IPS-18a (cell line): ENCODE measurements at regions not wholly inside any gene's neighbourhood (a gene's known extent, or its start where the extent isn't known, plus 50 kb on each side); places are given as distances from the start of the nearest gene placed in this dataset.

ENCODE experiments used
- H3K27ac ChIP-seq: one replicate; pipeline ENCODE4 v1.5.1; 2013; ENCODE audit warnings: low read length
- H3K27me3 ChIP-seq: one replicate; pipeline ENCODE4 v1.6.1; 2013; ENCODE audit warnings: mild to moderate bottlenecking, low read length; ENCODE audit not compliant: control insufficient read depth, insufficient read depth
- H3K36me3 ChIP-seq: one replicate; pipeline ENCODE4 v1.6.1; 2013; ENCODE audit warnings: low read depth, low read length; ENCODE audit not compliant: control insufficient read depth
- H3K4me1 ChIP-seq: one replicate; pipeline ENCODE4 v1.6.1; 2013; ENCODE audit warnings: low read depth, low read length; ENCODE audit not compliant: control insufficient read depth
- H3K4me3 ChIP-seq: one replicate; pipeline ENCODE4 v1.5.1; 2013; ENCODE audit warnings: low read length
- H3K9ac ChIP-seq: one replicate; pipeline ENCODE4 v1.6.1; 2013; ENCODE audit warnings: mild to moderate bottlenecking, low read length, moderate library complexity
- H3K9me3 ChIP-seq: one replicate; pipeline ENCODE4 v1.6.1; 2013; ENCODE audit warnings: low read depth, low read length; ENCODE audit not compliant: control insufficient read depth

GRCh38 chr16:79797486-79797885 is 196.9 kb upstream of the MAF start:
- H3K36me3 ChIP-seq, result no peaks in the 10 kb centered on the region

DNA sequence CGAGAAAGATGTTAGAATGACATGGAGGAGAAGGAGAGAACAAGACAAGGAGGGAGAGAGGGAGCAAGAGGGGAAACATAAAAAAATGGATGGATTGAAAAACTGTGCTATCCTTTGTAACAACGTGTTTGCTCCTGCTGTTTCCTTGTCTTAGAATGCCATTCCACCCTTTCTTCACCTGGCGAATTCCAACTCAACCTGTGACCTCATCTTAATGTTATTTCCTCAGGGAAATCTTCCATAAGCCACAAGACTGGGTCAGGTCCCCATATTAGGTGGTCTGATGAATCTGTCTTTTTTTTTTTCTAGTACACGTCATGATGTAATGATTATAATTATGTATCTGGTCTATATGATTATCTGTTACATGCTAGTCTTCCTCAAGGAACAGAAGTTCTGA is 195.0 kb upstream of the MAF start:
- no peaks in the 10 kb centered on the region for H3K4me1 ChIP-seq
- no peaks in the 10 kb centered on the region for H3K27me3 ChIP-seq
- H3K36me3 ChIP-seq, result no peaks in the 10 kb centered on the region
- no peaks in the 10 kb centered on the region for H3K9me3 ChIP-seq
- no peak overlapping the region for H3K9ac ChIP-seq
- H3K4me3 ChIP-seq, result no peak overlapping the region
- H3K27ac ChIP-seq, result no peak overlapping the region

More at GRCh38 chr16:79797486-79797885, 196.9 kb upstream of the MAF start:
- H3K9ac ChIP-seq, result no peak overlapping the region
- H3K4me1 ChIP-seq, result no peaks in the 10 kb centered on the region
- H3K27me3 ChIP-seq, result no peaks in the 10 kb centered on the region
- H3K4me3 ChIP-seq, result no peak overlapping the region
- no peaks in the 10 kb centered on the region for H3K9me3 ChIP-seq
- H3K27ac ChIP-seq, result no peak overlapping the region

DNA sequence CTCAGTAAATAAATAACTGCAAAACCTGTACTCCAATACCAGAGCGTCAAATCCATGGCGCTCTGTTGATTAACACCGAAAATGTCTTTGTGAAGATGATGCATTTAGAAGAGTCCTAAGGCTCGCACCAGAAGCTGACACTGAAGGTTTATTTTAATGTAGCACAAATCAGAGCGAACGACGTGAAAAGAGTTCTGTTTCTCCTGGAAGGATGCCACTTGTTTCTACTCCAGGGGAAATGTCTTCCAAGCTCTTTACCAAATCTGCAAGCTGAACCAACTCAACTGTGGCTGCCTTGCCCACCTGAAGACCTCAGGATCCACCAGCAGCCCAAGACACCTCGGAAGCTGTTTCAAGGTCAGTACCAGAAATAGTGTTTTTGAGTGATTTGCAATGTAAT is 194.4 kb upstream of the MAF start:
- no peaks in the 10 kb centered on the region for H3K36me3 ChIP-seq
- H3K9ac ChIP-seq, result no peak overlapping the region
- H3K4me1 ChIP-seq, result no peaks in the 10 kb centered on the region
- H3K4me3 ChIP-seq, result no peak overlapping the region
- no peaks in the 10 kb centered on the region for H3K27me3 ChIP-seq
- no peak overlapping the region for H3K27ac ChIP-seq
- H3K9me3 ChIP-seq, result no peaks in the 10 kb centered on the region

GRCh38 chr16:79792664-79793351 is 192.3 kb upstream of the MAF start:
- no peak overlapping the region for H3K9ac ChIP-seq
- H3K9me3 ChIP-seq, result no peaks in the 10 kb centered on the region
- no peak overlapping the region for H3K4me3 ChIP-seq
- H3K27ac ChIP-seq, result no peak overlapping the region
- H3K36me3 ChIP-seq, result no peaks in the 10 kb centered on the region
- H3K27me3 ChIP-seq, result no peaks in the 10 kb centered on the region
- H3K4me1 ChIP-seq, result no peaks in the 10 kb centered on the region

GRCh38 chr16:79792076-79792475 is 191.5 kb upstream of the MAF start:
- H3K27ac ChIP-seq, result no peak overlapping the region
- no peaks in the 10 kb centered on the region for H3K27me3 ChIP-seq

GRCh38 chr16:79790854-79791253 is 190.3 kb upstream of the MAF start:
- no peaks in the 10 kb centered on the region for H3K9me3 ChIP-seq
- H3K9ac ChIP-seq, result no peak overlapping the region
- H3K27me3 ChIP-seq, result no peaks in the 10 kb centered on the region
- H3K4me3 ChIP-seq, result no peak overlapping the region
- H3K27ac ChIP-seq, result no peak overlapping the region
- no peaks in the 10 kb centered on the region for H3K4me1 ChIP-seq
- H3K36me3 ChIP-seq, result no peaks in the 10 kb centered on the region

More at GRCh38 chr16:79792076-79792475, 191.5 kb upstream of the MAF start:
- no peaks in the 10 kb centered on the region for H3K36me3 ChIP-seq
- no peak overlapping the region for H3K4me3 ChIP-seq
- H3K4me1 ChIP-seq, result no peaks in the 10 kb centered on the region
- H3K9me3 ChIP-seq, result no peaks in the 10 kb centered on the region
- H3K9ac ChIP-seq, result no peak overlapping the region

DNA sequence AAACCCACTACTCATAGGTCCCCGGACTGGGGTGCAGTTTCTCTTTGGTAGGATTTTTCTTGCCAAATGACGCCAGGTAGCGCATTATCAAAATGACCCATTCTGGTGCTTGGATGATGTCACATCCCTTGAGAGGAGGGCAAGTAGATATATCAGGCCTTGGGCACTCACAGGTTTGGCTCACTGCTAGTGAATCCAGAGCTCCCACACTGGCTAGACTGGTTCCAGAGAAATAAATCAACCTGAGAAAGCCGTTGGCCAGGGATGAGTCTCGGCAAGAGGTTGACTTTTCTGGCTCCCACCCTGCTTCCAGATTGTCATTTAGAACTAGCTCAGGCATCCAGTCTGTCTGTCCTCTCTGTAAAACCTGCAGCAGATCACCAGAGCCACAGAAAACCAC is 188.4 kb upstream of the MAF start:
- no peak overlapping the region for H3K4me3 ChIP-seq
- H3K9me3 ChIP-seq, result no peaks in the 10 kb centered on the region
- no peaks in the 10 kb centered on the region for H3K36me3 ChIP-seq

DNA sequence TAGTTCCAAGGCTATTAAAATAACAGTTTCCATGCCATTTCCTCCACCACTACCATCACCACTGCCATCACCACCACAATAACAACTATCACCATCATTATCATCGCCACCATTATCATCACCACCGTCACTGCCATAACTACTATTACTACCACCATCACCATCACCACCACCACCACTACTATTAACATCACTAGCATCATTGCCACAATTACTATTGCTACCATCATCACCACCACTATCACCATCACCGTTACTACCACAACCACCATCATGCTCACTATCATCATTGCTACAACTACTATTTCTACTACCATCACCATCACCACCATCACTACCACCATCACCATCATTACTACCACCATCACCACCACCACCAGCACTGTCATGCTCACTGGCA is 185.9 kb upstream of the MAF start:
- Histone ChIP-seq H3K9me3 (no peaks in the 10 kb centered on the region), H3K27ac (no peak overlapping the region), H3K9ac (no peak overlapping the region), H3K27me3 (no peaks in the 10 kb centered on the region), H3K36me3 (no peaks in the 10 kb centered on the region), H3K4me1 (no peaks in the 10 kb centered on the region), H3K4me3 (no peak overlapping the region)

More for the DNA sequence above, 188.4 kb upstream of the MAF start:
- Histone ChIP-seq H3K4me1 (no peaks in the 10 kb centered on the region), H3K9ac (no peak overlapping the region), H3K27me3 (no peaks in the 10 kb centered on the region), H3K27ac (no peak overlapping the region)

GRCh38 chr16:79784007-79784406 is 183.5 kb upstream of the MAF start:
- Histone ChIP-seq H3K9ac (no peak overlapping the region), H3K27me3 (no peaks in the 10 kb centered on the region), H3K36me3 (no peaks in the 10 kb centered on the region), H3K4me3 (no peak overlapping the region), H3K27ac (no peak overlapping the region), H3K9me3 (no peaks in the 10 kb centered on the region), H3K4me1 (no peaks in the 10 kb centered on the region)

DNA sequence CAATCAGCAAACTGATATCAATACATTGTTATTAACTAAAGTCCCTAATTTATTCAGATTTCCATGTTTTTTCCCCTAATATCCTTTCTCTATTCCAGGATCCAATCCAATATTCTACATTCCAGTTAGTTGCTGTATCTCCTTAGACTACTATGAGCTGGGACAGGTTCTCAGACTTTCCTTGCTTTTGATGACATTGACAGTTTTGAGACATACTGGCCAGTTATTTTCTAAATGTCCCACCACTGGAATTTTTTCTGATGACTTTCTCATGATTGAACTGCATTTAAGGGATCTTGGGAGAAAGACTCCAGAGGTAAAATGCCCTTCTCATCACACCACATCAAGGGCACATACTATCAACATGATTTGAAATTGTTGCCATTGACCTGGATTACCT is 177.1 kb upstream of the MAF start:
- Histone ChIP-seq H3K9ac (no peak overlapping the region), H3K9me3 (no peaks in the 10 kb centered on the region), H3K36me3 (no peaks in the 10 kb centered on the region), H3K4me3 (no peak overlapping the region), H3K4me1 (peaks cover 9% of the 10 kb centered on the region), H3K27ac (no peak overlapping the region), H3K27me3 (no peaks in the 10 kb centered on the region)

GRCh38 chr16:79776243-79776847 is 175.8 kb upstream of the MAF start:
- H3K27me3 ChIP-seq, result peaks cover 7% of the 10 kb centered on the region
- no peaks in the 10 kb centered on the region for H3K36me3 ChIP-seq
- H3K9ac ChIP-seq, result no peak overlapping the region
- H3K9me3 ChIP-seq, result no peaks in the 10 kb centered on the region
- peaks cover 9% of the 10 kb centered on the region for H3K4me1 ChIP-seq
- H3K4me3 ChIP-seq, result no peak overlapping the region
- H3K27ac ChIP-seq, result no peak overlapping the region

- Histone ChIP-seq H3K4me3 (no peak overlapping the region), H3K4me1 (peaks cover 15% of the 10 kb centered on the region), H3K9me3 (no peaks in the 10 kb centered on the region), H3K27ac (no peak overlapping the region), H3K36me3 (no peaks in the 10 kb centered on the region), H3K9ac (no peak overlapping the region), H3K27me3 (peaks cover 12% of the 10 kb centered on the region)
Observed at GRCh38 chr16:79772784-79773183, 172.2 kb upstream of the MAF start.
